HG03342 (cell line): ENCODE measurements at regions not wholly inside any gene's neighbourhood (a gene's known extent, or its start where the extent isn't known, plus 50 kb on each side); places are given as distances from the start of the nearest gene placed in this dataset.

Experiments used
- ATAC-seq: cut with Tn5 transposase; IDR thresholded peaks from one replicate; pipeline ENCODE4 v1.9.1; 2021; ENCODE audit warnings: mild to moderate bottlenecking, moderate library complexity; ENCODE audit not compliant: unreplicated experiment

- no peak for ATAC-seq
Observed at GRCh38 chr18:38023871-38024270, 458.3 kb upstream of the CELF4 start.

GRCh38 chr18:38022234-38022633 is 456.6 kb upstream of the CELF4 start:
- ATAC-seq = no peak

- ATAC-seq = no peak
Observed at GRCh38 chr18:38019292-38019691, 453.7 kb upstream of the CELF4 start.

- no peak for ATAC-seq
Observed at GRCh38 chr18:38010971-38011857, 445.6 kb upstream of the CELF4 start.

GRCh38 chr18:38010037-38010436 is 444.4 kb upstream of the CELF4 start:
- ATAC-seq = no peak

- no peak for ATAC-seq
Observed at GRCh38 chr18:38009320-38009719, 443.7 kb upstream of the CELF4 start.

GRCh38 chr18:38007676-38008330 is 442.2 kb upstream of the CELF4 start:
- no peak for ATAC-seq

GRCh38 chr18:38007026-38007425 is 441.4 kb upstream of the CELF4 start:
- ATAC-seq = no peak

- ATAC-seq = no peak
Observed at GRCh38 chr18:38006541-38006940, 440.9 kb upstream of the CELF4 start.

- no peak for ATAC-seq
Observed at GRCh38 chr18:37997695-37998094, 432.1 kb upstream of the CELF4 start.

GRCh38 chr18:37987901-37988300 is 422.3 kb upstream of the CELF4 start:
- ATAC-seq = no peak

- no peak for ATAC-seq
Observed at GRCh38 chr18:37986665-37987064, 421.1 kb upstream of the CELF4 start.

GRCh38 chr18:37985126-37985525 is 419.5 kb upstream of the CELF4 start:
- no peak for ATAC-seq

GRCh38 chr18:37980556-37980955 is 415.0 kb upstream of the CELF4 start:
- ATAC-seq = no peak

GRCh38 chr18:37975446-37975845 is 409.8 kb upstream of the CELF4 start:
- no peak for ATAC-seq

GRCh38 chr18:37967261-37967660 is 401.7 kb upstream of the CELF4 start:
- no peak for ATAC-seq

GRCh38 chr18:37965572-37965970 is 400.0 kb upstream of the CELF4 start:
- no peak for ATAC-seq

GRCh38 chr18:37964885-37965571 is 399.4 kb upstream of the CELF4 start:
- ATAC-seq = no peak

GRCh38 chr18:37963837-37964236 is 398.2 kb upstream of the CELF4 start:
- ATAC-seq = no peak

- no peak for ATAC-seq
Observed at GRCh38 chr18:37962316-37962966, 396.8 kb upstream of the CELF4 start.

- ATAC-seq = no peak
Observed at GRCh38 chr18:37958499-37958898, 392.9 kb upstream of the CELF4 start.
